GM12864 (cell line): ENCODE measurements at regions not wholly inside any gene's neighbourhood (a gene's known extent, or its start where the extent isn't known, plus 50 kb on each side); places are given as distances from the start of the nearest gene placed in this dataset.
A peak's percentile ranks its signal among the peaks of the same experiment; 100 is the strongest.

Experiments used
- DNase-seq: peaks from one replicate; pipeline ENCODE4 v3.0.0-alpha.2; 2011; ENCODE audit warnings: low read depth
- H3K4me3 ChIP-seq: 2 replicates; pipeline ENCODE4 v1.5.1; 2011; ENCODE audit warnings: mild to moderate bottlenecking, low read depth, low read length, control low read depth
- TF ChIP-seq, protein P1 (sequence below): IDR thresholded peaks from 2 replicates; pipeline ENCODE4 v1.5.1; 2011; ENCODE audit warnings: low read depth, mild to moderate bottlenecking, moderate library complexity, low read length, control low read depth, inconsistent platforms; ENCODE audit errors: missing control alignments

DNA sequence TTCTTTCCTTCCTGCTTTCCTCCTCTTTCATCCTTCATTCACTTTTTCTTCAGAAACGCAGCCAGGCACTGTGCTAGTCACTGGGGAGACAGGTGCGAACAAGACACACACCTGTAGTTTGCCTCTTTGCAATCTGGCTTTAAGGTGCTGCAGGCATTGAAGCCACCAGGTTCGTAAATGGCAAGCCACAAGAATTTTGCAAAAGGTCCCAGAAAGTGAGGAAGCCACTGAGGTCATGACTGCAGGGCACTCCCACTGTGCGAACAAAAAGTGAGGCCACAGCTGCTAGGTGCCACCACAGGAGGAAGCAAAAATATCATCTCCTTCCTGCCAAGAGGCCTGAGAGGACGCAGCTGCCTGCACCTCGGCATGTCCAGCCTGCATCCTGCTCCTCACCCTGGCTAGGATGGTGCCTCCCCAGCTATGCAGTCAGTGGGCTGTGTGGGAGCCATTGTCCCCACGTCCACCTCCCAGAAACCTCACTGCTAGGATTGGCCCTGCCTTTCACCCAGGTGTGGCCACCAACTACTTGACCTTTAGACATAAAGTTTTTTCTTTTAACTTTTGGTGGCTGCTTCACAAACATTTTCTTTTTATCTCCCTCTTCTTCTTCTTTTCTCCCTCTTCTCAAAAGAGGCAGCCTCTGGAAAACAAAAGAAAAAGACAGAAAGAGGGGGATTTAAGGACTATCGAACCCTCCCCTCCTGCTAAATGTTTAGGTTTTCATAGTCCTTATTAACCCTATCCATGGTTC is 230.8 kb downstream of the BCAS1 start:
- TF ChIP-seq, protein P1, sequence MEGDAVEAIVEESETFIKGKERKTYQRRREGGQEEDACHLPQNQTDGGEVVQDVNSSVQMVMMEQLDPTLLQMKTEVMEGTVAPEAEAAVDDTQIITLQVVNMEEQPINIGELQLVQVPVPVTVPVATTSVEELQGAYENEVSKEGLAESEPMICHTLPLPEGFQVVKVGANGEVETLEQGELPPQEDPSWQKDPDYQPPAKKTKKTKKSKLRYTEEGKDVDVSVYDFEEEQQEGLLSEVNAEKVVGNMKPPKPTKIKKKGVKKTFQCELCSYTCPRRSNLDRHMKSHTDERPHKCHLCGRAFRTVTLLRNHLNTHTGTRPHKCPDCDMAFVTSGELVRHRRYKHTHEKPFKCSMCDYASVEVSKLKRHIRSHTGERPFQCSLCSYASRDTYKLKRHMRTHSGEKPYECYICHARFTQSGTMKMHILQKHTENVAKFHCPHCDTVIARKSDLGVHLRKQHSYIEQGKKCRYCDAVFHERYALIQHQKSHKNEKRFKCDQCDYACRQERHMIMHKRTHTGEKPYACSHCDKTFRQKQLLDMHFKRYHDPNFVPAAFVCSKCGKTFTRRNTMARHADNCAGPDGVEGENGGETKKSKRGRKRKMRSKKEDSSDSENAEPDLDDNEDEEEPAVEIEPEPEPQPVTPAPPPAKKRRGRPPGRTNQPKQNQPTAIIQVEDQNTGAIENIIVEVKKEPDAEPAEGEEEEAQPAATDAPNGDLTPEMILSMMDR, result no peak
- H3K4me3 ChIP-seq, result no peak overlapping the region

DNA sequence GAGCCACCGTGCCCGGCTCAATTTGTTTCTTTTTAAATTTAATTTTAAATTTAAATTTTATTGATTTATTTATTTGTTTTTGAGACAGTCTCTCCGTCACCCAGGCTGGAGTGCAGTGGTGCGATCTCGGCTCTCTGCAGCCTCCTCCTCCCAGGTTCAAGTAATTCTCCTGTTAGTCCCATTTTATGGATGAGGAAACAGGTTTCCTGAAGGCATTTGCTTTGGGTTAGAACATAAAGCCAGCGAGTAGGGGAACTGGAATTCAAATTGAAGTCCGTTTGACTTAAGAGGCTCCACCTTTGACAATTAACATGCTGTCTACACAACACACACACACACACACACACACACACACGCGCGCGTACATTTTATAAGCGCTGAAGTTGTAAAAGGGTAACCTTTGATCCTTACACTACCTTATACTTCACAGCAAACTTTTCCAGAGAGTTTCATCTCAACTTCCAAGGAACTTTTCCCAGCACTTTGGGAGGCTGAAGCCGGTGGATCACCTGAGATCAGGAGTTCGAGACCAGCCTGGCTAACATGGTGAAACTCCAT is 232.0 kb downstream of the BCAS1 start:
- H3K4me3 ChIP-seq, result no peak overlapping the region
- TF ChIP-seq, protein P1, result no peak
- no peak for DNase-seq

More for the DNA sequence above, 230.8 kb downstream of the BCAS1 start:
- peak; percentile 90 for DNase-seq

DNA sequence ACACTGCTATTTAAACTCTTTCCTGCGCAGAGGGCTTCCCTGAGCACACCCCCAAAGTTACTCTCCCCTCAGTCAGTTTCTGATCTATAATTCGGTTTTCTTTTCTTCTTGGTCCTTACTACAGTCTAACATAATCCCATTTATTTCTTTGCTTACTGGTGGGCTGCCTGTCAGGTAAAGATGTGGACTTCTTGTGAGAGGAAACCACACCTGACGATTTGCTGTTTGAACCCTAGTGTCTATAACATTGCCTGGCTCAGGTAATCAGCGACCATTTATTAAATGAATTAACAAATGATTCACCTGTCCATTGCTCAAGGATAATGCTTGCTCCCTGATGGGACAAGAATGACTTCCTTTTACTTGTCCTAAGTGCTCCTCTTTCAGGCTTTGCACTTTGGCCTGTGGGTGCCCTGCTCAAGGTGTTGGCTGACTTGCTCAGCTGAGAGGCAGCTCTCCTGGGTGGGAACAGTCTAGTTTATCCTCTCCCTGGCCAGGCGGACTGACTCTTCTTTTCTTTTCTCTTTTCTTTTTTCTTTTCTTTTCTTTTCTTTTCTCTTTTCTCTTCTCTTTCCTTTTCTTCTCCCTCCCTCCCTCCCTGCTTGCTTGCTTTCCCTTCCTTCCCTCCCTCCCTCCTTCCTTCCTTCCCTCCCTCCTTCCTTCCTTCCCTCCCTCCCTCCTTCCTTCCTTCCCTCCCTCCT is 233.1 kb downstream of the BCAS1 start:
- DNase-seq, result no peak
- TF ChIP-seq, protein P1, result no peak
- no peak overlapping the region for H3K4me3 ChIP-seq

DNA sequence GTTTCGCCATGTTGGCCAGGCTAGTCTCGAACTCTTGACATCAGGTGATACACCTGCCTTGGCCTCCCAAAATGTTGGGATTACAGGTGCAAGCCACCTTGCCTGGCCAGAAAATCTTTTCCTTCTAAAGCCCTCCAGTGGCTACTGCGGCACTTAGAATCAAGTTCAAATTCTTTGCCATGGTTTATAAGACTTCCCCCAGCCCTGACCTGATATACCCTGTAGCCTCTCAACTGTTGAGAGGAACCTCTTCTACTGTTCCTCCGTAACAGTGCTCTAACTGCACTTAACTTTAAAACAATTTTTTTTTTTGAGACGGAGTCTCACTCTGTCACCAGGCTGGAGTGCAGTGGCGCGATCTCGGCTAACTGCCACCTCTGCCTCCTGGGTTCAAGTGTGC is 235.6 kb downstream of the BCAS1 start:
- no peak overlapping the region for H3K4me3 ChIP-seq
- TF ChIP-seq, protein P1, result no peak

DNA sequence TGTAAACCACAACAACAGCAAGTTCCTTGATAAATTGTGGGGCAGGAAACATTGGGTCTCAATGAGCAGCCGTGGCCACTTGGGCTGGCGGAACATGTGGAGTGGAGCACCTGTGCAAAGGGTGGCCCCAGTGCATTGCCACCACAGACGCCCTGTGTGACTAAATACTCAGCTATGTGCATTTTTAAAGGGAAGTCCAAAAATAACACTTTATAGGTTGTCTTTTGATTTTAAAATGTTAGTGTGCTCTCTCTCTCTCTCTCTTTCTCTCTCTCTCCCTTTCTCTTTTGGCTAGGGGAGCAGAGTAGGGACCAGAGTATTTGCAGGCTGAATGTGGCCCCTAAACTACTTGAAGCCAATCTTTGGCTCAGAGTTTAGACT is 236.3 kb downstream of the BCAS1 start:
- DNase-seq, result no peak

More for the DNA sequence above, 235.6 kb downstream of the BCAS1 start:
- DNase-seq, result no peak

DNA sequence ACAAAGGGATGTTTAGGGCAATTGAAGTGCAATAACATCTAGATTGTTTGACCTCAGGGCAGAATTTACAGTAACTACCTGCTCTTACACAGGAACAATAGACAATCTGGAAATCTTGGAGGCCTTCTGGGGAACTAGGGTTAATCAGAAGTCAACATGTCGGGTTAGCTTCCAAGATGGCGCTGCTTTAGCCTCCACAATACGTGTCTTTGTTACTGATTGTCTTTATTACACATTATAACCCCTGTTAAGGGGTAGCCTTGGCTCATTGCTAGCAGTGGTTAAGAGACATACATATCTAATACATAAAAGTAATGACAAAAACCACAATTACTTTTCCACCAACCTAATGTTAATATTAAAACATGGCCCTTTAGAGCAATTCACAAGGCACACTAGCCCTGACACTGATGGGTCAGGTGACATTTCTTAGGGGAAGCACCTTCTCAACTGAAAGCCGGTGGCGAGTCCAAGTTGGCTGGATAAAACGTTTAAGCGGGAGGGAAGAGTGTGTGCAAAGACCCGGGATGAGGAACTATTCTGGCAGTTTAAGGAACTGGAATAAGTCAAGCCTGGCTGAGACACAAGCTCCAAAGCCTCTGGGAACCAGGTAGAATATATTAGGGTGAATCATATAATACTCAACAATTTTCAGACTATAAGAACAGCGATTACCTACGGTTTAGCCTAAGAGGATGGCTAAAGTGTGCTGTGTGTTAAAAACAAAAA is 236.9 kb downstream of the BCAS1 start:
- DNase-seq, result no peak
- no peak overlapping the region for H3K4me3 ChIP-seq
- TF ChIP-seq, protein P1, result no peak

More for the DNA sequence above, 236.3 kb downstream of the BCAS1 start:
- H3K4me3 ChIP-seq, result no peak overlapping the region
- TF ChIP-seq, protein P1, result no peak
